HCT116 (cell line): ENCODE measurements at regions not wholly inside any gene's neighbourhood (a gene's known extent, or its start where the extent isn't known, plus 50 kb on each side); places are given as distances from the start of the nearest gene placed in this dataset.

ENCODE experiments used
- ATAC-seq: fragments of 200-7000 bp; cut with Tn5 transposase; 2 replicates; pipeline ENCODE4 v1.9.1; 2020; ENCODE audit warnings: mild to moderate bottlenecking, moderate library complexity
- BruUV-seq: library from RNA; stranded (reverse); fragments of 400-500 nt; replicated peaks from 2 replicates; lab custom pipeline; 2021; lab: Mats Ljungman, UMichigan
- CTCF ChIA-PET: fragments of 300-600 bp; sonication (Branson Sonifier 250); formaldehyde crosslinking; loops from one replicate; lab custom pipeline; 2021; ENCODE audit warnings: antibody characterized with exemption; lab: Charles Lee
- POLR2A ChIA-PET: fragments of 300-600, 350-600 bp; sonication (Branson Sonifier 250); formaldehyde crosslinking; loops from one replicate; lab custom pipeline; 2021; ENCODE audit warnings: antibody characterized with exemption; lab: Charles Lee
- RAD21 ChIA-PET, 2 experiments: fragments of 300-600 bp; sonication (Branson Sonifier 250); formaldehyde crosslinking; loops; one replicate each; lab custom pipeline; 2023; ENCODE audit warnings: low total read pairs in 2 of 2; ENCODE audit not compliant: uncharacterized antibody in 2 of 2, unreplicated experiment in 2 of 2, low non-redundant PET in 1 of 2; lab: Charles Lee
- DNase-seq: peaks from one replicate; pipeline ENCODE4 v3.0.0-alpha.2; 2010; ENCODE audit warnings: low read depth, low spot score
- H2AFZ ChIP-seq: fragments of 200-600 bp; shearing (Covaris generic), sonication (generic); 2 replicates; pipeline ENCODE4 v1.6.1; 2017; ENCODE audit warnings: low read depth, mixed run types, mixed read lengths, antibody characterized with exemption, low read length; ENCODE audit not compliant: poor library complexity, severe bottlenecking
- H3K27ac ChIP-seq: 2 replicates; pipeline ENCODE4 v1.5.1; 2012; ENCODE audit warnings: low read depth, low read length
- H3K27me3 ChIP-seq: fragments of 200-600 bp; sonication (generic); 2 replicates; pipeline ENCODE4 v1.6.1; 2016; ENCODE audit warnings: mixed run types, low read length, mixed read lengths; ENCODE audit not compliant: insufficient read depth
- H3K36me3 ChIP-seq, 2 experiments: fragments of 200-500 bp in 1 of 2; fragments of 200-600 bp in 1 of 2; sonication (Bioruptor generic) in 1 of 2; sonication (generic) in 1 of 2; 2 replicates each; pipeline versions ENCODE4 v1.5.1 to v1.6.1; 2014 to 2016; ENCODE audit warnings: low read length in 2 of 2, inconsistent platforms in 1 of 2, mixed read lengths in 1 of 2, mixed run types in 1 of 2; ENCODE audit not compliant: insufficient read depth in 2 of 2, control insufficient read depth in 1 of 2
- H3K4me1 ChIP-seq, 2 experiments: fragments of 200-600 bp in 1 of 2; sonication (generic) in 1 of 2; 2 replicates each; pipeline versions ENCODE4 v1.5.1 to v1.6.1; 2012 to 2017; ENCODE audit warnings: low read length in 2 of 2, inconsistent platforms in 1 of 2, mild to moderate bottlenecking in 1 of 2, mixed read lengths in 1 of 2, mixed run types in 1 of 2, moderate library complexity in 1 of 2; ENCODE audit not compliant: insufficient read depth in 2 of 2, control insufficient read depth in 1 of 2
- H3K4me2 ChIP-seq: fragments of 200-600 bp; sonication (generic); 2 replicates; pipeline ENCODE4 v1.6.1; 2017; ENCODE audit warnings: mixed run types, low read length, mixed read lengths
- H3K4me3 ChIP-seq, 2 experiments: fragments of 200-600 bp in 1 of 2; sonication (generic) in 1 of 2; replicated peaks in 1 of 2; 2 replicates each; pipeline ENCODE4 v1.5.1; 2011 to 2016; ENCODE audit warnings: low read length in 2 of 2, control low read depth in 1 of 2, low read depth in 1 of 2, mild to moderate bottlenecking in 1 of 2, mixed read lengths in 1 of 2, mixed run types in 1 of 2
- H3K79me2 ChIP-seq: fragments of 200-600 bp; sonication (generic); 2 replicates; pipeline ENCODE4 v1.6.1; 2017; ENCODE audit warnings: mild to moderate bottlenecking, mixed run types, low read length, moderate library complexity, mixed read lengths; ENCODE audit not compliant: insufficient read depth
- H3K9ac ChIP-seq: fragments of 200-600 bp; sonication (generic); 2 replicates; pipeline ENCODE4 v1.6.1; 2016; ENCODE audit warnings: low read length, mixed read lengths
- H3K9me2 ChIP-seq: fragments of 200-600 bp; sonication (generic), shearing (Covaris generic); 2 replicates; pipeline ENCODE4 v1.6.1; 2017; ENCODE audit warnings: mixed run types, mild to moderate bottlenecking, moderate library complexity; ENCODE audit not compliant: insufficient read depth
- H3K9me3 ChIP-seq, 2 experiments: fragments of 200-500 bp in 1 of 2; fragments of 200-600 bp in 1 of 2; sonication (Bioruptor generic) in 1 of 2; sonication (generic) in 1 of 2; 2 replicates each; pipeline ENCODE4 v1.6.1; 2014 to 2017; ENCODE audit warnings: low read length in 2 of 2, mixed read lengths in 2 of 2, inconsistent platforms in 1 of 2, low read depth in 1 of 2, mild to moderate bottlenecking in 1 of 2, mixed run types in 1 of 2, moderate library complexity in 1 of 2; ENCODE audit not compliant: control insufficient read depth in 1 of 2, insufficient read depth in 1 of 2
- H4K20me1 ChIP-seq: fragments of 200-600 bp; sonication (generic), shearing (Covaris generic); 2 replicates; pipeline ENCODE4 v1.6.1; 2017; ENCODE audit warnings: mixed run types, mild to moderate bottlenecking, moderate library complexity; ENCODE audit not compliant: insufficient read depth
- CEBPB ChIP-seq: IDR thresholded peaks from 2 replicates; pipeline ENCODE4 v1.6.1; 2012; ENCODE audit warnings: low read depth
- FOSL1 ChIP-seq: IDR thresholded peaks from 2 replicates; pipeline ENCODE4 v1.6.1; 2012; ENCODE audit warnings: low read depth
- MAX ChIP-seq: IDR thresholded peaks from 2 replicates; pipeline ENCODE4 v1.6.1; 2012
- POLR2A ChIP-seq: IDR thresholded peaks from 2 replicates; pipeline ENCODE4 v1.7.0; 2011; ENCODE audit warnings: borderline replicate concordance; ENCODE audit not compliant: insufficient read depth, insufficient read length; ENCODE audit errors: extremely low read depth
- REST ChIP-seq: IDR thresholded peaks from 2 replicates; pipeline ENCODE4 v1.6.1; 2012; ENCODE audit warnings: low read depth
- SIN3A ChIP-seq: IDR thresholded peaks from 2 replicates; pipeline ENCODE4 v1.6.1; 2012; ENCODE audit warnings: low read depth
- TCF7L2 ChIP-seq: IDR thresholded peaks from 2 replicates; pipeline ENCODE4 v1.7.0; 2011; ENCODE audit warnings: borderline replicate concordance, inconsistent platforms; ENCODE audit not compliant: insufficient read depth, insufficient read length; ENCODE audit errors: extremely low read depth
- YY1 ChIP-seq: IDR thresholded peaks from 2 replicates; pipeline ENCODE4 v1.6.1; 2011; ENCODE audit warnings: low read length, low read depth, moderate library complexity, mild to moderate bottlenecking; ENCODE audit not compliant: insufficient replicate concordance; ENCODE audit errors: extremely low read depth
- ZBTB33 ChIP-seq: IDR thresholded peaks from 2 replicates; pipeline ENCODE4 v1.6.1; 2011; ENCODE audit warnings: mild to moderate bottlenecking, low read length, moderate library complexity; ENCODE audit not compliant: insufficient replicate concordance; ENCODE audit errors: extremely low read depth
- ZFX ChIP-seq: fragments of 450-650 bp; IDR thresholded peaks from 2 replicates; pipeline ENCODE4 v1.6.1; 2017
- ZNF274 ChIP-seq: fragments of 200-500 bp; sonication (Bioruptor generic); IDR thresholded peaks from 2 replicates; pipeline ENCODE4 v1.6.1; 2014; ENCODE audit warnings: mild to moderate bottlenecking, low read depth, low read length, inconsistent platforms
- intact Hi-C: fragments of 100-400 bp; cut with micrococcal nuclease; formaldehyde crosslinking; loops from 2 replicates; pipeline ENCODE4 v1.10.0; 2022
- TF ChIP-seq, protein P1 (sequence below): IDR thresholded peaks from 2 replicates; pipeline ENCODE4 v1.6.1; 2012
- TF ChIP-seq, protein P2 (sequence below), 3 experiments: fragments of 200-600 bp in 1 of 3; sonication (generic) in 1 of 3; IDR thresholded peaks in 2 of 3; conservative IDR thresholded peaks in 1 of 3; 2 replicates each; pipeline ENCODE4 v1.5.1; 2012 to 2017; ENCODE audit warnings: low read depth in 2 of 3, low read length in 2 of 3, antibody characterized with exemption in 1 of 3, borderline replicate concordance in 1 of 3, control low read depth in 1 of 3, mild to moderate bottlenecking in 1 of 3, mixed read lengths in 1 of 3, mixed run types in 1 of 3, moderate library complexity in 1 of 3; ENCODE audit not compliant: insufficient read depth in 1 of 3

GRCh38 chr13:59537500-59537899, 626.2 kb downstream of the DIAPH3 start:
- ATAC-seq (no peak), DNase-seq (no peak)
- no peaks in the 10 kb centered on the region for H3K9me3 ChIP-seq
- ChIA-PET POLR2A (no interaction called here), CTCF (no interaction called here), RAD21 (no interaction called here)
- intact Hi-C loops: no loop called here
- H3K27ac ChIP-seq: no peak overlapping the region
- no peaks in the 10 kb centered on the region for H3K36me3 ChIP-seq
- no TSS peak for BruUV-seq
- H3K4me2 ChIP-seq: no peak overlapping the region
- H2AFZ ChIP-seq: no peak overlapping the region
- no peaks in the 10 kb centered on the region for H4K20me1 ChIP-seq
- no peaks in the 10 kb centered on the region for H3K9me2 ChIP-seq
- H3K4me1 ChIP-seq: peaks cover 5 to 9% of the 10 kb centered on the region in 2 experiments; a peak in 3 of 4 replicates
- TF ChIP-seq SIN3A (no peak), CEBPB (no peak), FOSL1 (no peak), ZFX (no peak), TCF7L2 (no peak), MAX (no peak), POLR2A (no peak), ZBTB33 (no peak), REST (no peak), YY1 (no peak), ZNF274 (no peak)
- TF ChIP-seq, protein P1, sequence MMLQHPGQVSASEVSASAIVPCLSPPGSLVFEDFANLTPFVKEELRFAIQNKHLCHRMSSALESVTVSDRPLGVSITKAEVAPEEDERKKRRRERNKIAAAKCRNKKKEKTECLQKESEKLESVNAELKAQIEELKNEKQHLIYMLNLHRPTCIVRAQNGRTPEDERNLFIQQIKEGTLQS: no peak
- TF ChIP-seq, protein P2, sequence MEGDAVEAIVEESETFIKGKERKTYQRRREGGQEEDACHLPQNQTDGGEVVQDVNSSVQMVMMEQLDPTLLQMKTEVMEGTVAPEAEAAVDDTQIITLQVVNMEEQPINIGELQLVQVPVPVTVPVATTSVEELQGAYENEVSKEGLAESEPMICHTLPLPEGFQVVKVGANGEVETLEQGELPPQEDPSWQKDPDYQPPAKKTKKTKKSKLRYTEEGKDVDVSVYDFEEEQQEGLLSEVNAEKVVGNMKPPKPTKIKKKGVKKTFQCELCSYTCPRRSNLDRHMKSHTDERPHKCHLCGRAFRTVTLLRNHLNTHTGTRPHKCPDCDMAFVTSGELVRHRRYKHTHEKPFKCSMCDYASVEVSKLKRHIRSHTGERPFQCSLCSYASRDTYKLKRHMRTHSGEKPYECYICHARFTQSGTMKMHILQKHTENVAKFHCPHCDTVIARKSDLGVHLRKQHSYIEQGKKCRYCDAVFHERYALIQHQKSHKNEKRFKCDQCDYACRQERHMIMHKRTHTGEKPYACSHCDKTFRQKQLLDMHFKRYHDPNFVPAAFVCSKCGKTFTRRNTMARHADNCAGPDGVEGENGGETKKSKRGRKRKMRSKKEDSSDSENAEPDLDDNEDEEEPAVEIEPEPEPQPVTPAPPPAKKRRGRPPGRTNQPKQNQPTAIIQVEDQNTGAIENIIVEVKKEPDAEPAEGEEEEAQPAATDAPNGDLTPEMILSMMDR (IDR thresholded peaks at IDR 0.05 in 2 of 3, conservative IDR thresholded peaks at IDR 0.05 in 1 of 3; ENCODE audit: borderline replicate concordance in 1 of 3, insufficient read depth in 1 of 3, low read depth in 2 of 3, low read length in 2 of 3): no peak
- H3K27me3 ChIP-seq: no peaks in the 10 kb centered on the region
- no peak overlapping the region for H3K9ac ChIP-seq
- no peaks in the 10 kb centered on the region for H3K79me2 ChIP-seq
- no peak overlapping the region for H3K4me3 ChIP-seq
